K562 (cell line): ENCODE measurements at regions not wholly inside any gene's neighbourhood (a gene's known extent, or its start where the extent isn't known, plus 50 kb on each side); places are given as distances from the start of the nearest gene placed in this dataset.

Experiments used
- BACH1 ChIP-seq: fragments of 200-800 bp; sonication (Bioruptor generic); IDR thresholded peaks from 2 replicates; pipeline ENCODE4 v1.6.1; 2016; ENCODE audit warnings: missing genetic modification characterization, missing compliant biosample characterization
- BCLAF1 ChIP-seq, 2 experiments: fragments of 450-650 bp in 1 of 2; IDR thresholded peaks; 2 replicates each; pipeline ENCODE4 v1.6.1; 2011 to 2017; ENCODE audit warnings: low read depth in 2 of 2, antibody characterized with exemption in 1 of 2, borderline replicate concordance in 1 of 2, low read length in 1 of 2, mild to moderate bottlenecking in 1 of 2, mixed read lengths in 1 of 2; ENCODE audit not compliant: control insufficient read depth in 1 of 2
- CHD1 ChIP-seq: fragments of 200-600 bp; sonication (generic); IDR thresholded peaks from one replicate; pipeline ENCODE4 v1.6.1; 2012; ENCODE audit warnings: mild to moderate bottlenecking, moderate library complexity, low read length, inconsistent platforms
- CXXC5 ChIP-seq: fragments of 250-450 bp; sonication (Bioruptor Pico); IDR thresholded peaks from 2 replicates; pipeline ENCODE4 v1.8.0; 2022; ENCODE audit warnings: inconsistent platforms, mild to moderate bottlenecking, moderate library complexity
- ELF2 ChIP-seq: fragments of 250-450 bp; sonication (Bioruptor Pico); IDR thresholded peaks from 2 replicates; pipeline ENCODE4 v1.5.0; 2021; ENCODE audit warnings: mild to moderate bottlenecking
- ETV1 ChIP-seq: fragments of 450-650 bp; conservative IDR thresholded peaks from 2 replicates; pipeline ENCODE4 v1.6.1; 2016; ENCODE audit warnings: missing genetic modification characterization, control low read depth, low read depth, missing compliant biosample characterization
- GTF2A2 ChIP-seq: IDR thresholded peaks from 2 replicates; pipeline ENCODE4 v1.6.1; 2016; ENCODE audit warnings: mild to moderate bottlenecking, missing genetic modification characterization, missing compliant biosample characterization
- HDAC8 ChIP-seq: fragments of 450-650 bp; IDR thresholded peaks from 2 replicates; pipeline ENCODE4 v1.6.1; 2016; ENCODE audit warnings: mild to moderate bottlenecking, missing genetic modification characterization, moderate library complexity, missing compliant biosample characterization
- HOXB6 ChIP-seq: fragments of 250-450 bp; sonication (Bioruptor Pico); IDR thresholded peaks from 2 replicates; pipeline ENCODE4 v1.5.1; 2022; ENCODE audit warnings: mild to moderate bottlenecking, borderline replicate concordance
- JUND ChIP-seq, 2 experiments: IDR thresholded peaks; 2 replicates in 1 of 2; 3 replicates in 1 of 2; pipeline ENCODE4 v1.6.1; 2011; ENCODE audit warnings: borderline replicate concordance in 2 of 2, low read depth in 2 of 2, low read length in 2 of 2, improper control_type of control experiment in 1 of 2, missing biosample characterization in 1 of 2, missing genetic modification characterization in 1 of 2, missing genetic modification reagents in 1 of 2
- MTA2 ChIP-seq: fragments of 450-650 bp; IDR thresholded peaks from 2 replicates; pipeline ENCODE4 v1.6.1; 2016; ENCODE audit warnings: low read depth
- NELFE ChIP-seq: IDR thresholded peaks from 2 replicates; pipeline ENCODE4 v1.6.1; 2011; ENCODE audit warnings: mild to moderate bottlenecking; ENCODE audit not compliant: insufficient read depth, insufficient read length
- NFIC ChIP-seq: fragments of 450-650 bp; IDR thresholded peaks from 2 replicates; pipeline ENCODE4 v1.6.1; 2017; ENCODE audit warnings: mild to moderate bottlenecking, inconsistent platforms
- TFAP4 ChIP-seq: sonication (generic); formaldehyde crosslinking; IDR thresholded peaks from 2 replicates; pipeline ENCODE4 v1.8.0; 2022; ENCODE audit warnings: missing genetic modification reagents, mild to moderate bottlenecking, moderate library complexity, borderline replicate concordance
- ZKSCAN1 ChIP-seq: fragments of 150-350 bp; IDR thresholded peaks from 2 replicates; pipeline ENCODE4 v1.6.1; 2016; ENCODE audit warnings: low read depth, low read length
- ZNF445 ChIP-seq: fragments of 250-450 bp; sonication (Bioruptor Pico); IDR thresholded peaks from 2 replicates; pipeline ENCODE4 v1.4.0; 2020; ENCODE audit warnings: low read depth, mild to moderate bottlenecking, moderate library complexity
- ZNF551 ChIP-seq: fragments of 250-450 bp; sonication (Bioruptor Pico); IDR thresholded peaks from 2 replicates; pipeline ENCODE4 v1.5.0; 2021; ENCODE audit warnings: mild to moderate bottlenecking, moderate library complexity
- ZNF707 ChIP-seq: fragments of 250-450 bp; sonication (Bioruptor Pico); conservative IDR thresholded peaks from 2 replicates; pipeline ENCODE4 v1.8.0; 2022; ENCODE audit warnings: inconsistent platforms, mild to moderate bottlenecking, moderate library complexity
- ZNF766 ChIP-seq: fragments of 200-800 bp; sonication (Bioruptor generic); conservative IDR thresholded peaks from 2 replicates; pipeline ENCODE4 v1.6.1; 2016; ENCODE audit warnings: missing genetic modification characterization, missing compliant biosample characterization
- TF ChIP-seq, protein P1 (sequence below): sonication (generic); formaldehyde crosslinking; IDR thresholded peaks from 2 replicates; pipeline ENCODE4 v1.8.0; 2022; ENCODE audit warnings: mild to moderate bottlenecking, missing genetic modification reagents
- TF ChIP-seq, protein P2 (sequence below): sonication (generic); formaldehyde crosslinking; IDR thresholded peaks from 2 replicates; pipeline ENCODE4 v1.8.1; 2023; ENCODE audit warnings: mild to moderate bottlenecking, missing genetic modification reagents, moderate library complexity

DNA sequence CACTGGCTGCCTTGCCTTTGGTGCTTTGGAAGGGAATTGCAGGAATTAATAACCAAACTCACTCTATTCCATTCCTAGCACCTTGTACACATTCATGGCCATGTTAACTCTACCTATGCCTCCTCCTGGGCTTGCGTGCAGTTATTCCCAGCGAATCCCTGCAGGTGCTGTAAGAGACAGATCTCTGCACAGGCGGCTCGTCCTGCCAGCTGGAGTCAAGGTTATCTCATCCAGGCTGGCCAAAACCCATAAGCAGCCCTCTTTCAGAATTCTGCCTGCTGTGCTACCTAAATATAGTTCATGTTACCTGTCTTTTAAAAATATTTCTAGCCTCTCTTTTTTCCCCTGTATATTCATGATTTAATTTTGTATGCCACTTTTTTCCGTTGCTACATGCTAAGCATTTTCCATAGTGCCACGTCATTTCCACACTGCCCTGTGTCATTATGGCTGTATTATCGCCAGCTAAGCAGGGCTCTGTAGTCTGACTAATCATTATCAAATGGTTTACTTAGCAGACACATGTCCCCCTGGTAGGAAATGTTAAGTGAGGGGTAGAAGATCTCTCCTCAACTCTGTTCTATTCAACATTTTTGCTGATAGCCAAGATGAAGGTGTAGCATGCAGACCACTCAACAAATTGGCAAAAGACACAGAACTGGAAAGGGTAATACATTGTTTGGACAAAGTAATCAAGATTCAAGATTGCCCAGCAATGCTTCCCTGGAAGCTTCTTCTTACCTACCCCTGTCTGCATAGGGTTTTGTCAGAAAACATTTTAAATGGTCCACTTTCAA lies 79.7 kb upstream of the TAF1B start (continued):
- peak; percentile 72; the same call in 1 of the 2 replicates for TF ChIP-seq JUND (IDR thresholded peaks at IDR 0.05; ENCODE audit: borderline replicate concordance, low read depth, low read length)
- peak; percentile 63; the same call in 2 of the 3 replicates for TF ChIP-seq JUND (tag; IDR thresholded peaks at IDR 0.05; ENCODE audit: borderline replicate concordance, low read depth, low read length)
- peak; percentile 45; the same call in 1 of the 2 replicates for TF ChIP-seq TFAP4 (CRISPR knock-in tag)
- TF ChIP-seq BCLAF1 (IDR thresholded peaks at IDR 0.05; ENCODE audit: borderline replicate concordance in 1 of 2, control insufficient read depth in 1 of 2, low read depth in 2 of 2, low read length in 1 of 2) = no peak
- TF ChIP-seq, protein P1, sequence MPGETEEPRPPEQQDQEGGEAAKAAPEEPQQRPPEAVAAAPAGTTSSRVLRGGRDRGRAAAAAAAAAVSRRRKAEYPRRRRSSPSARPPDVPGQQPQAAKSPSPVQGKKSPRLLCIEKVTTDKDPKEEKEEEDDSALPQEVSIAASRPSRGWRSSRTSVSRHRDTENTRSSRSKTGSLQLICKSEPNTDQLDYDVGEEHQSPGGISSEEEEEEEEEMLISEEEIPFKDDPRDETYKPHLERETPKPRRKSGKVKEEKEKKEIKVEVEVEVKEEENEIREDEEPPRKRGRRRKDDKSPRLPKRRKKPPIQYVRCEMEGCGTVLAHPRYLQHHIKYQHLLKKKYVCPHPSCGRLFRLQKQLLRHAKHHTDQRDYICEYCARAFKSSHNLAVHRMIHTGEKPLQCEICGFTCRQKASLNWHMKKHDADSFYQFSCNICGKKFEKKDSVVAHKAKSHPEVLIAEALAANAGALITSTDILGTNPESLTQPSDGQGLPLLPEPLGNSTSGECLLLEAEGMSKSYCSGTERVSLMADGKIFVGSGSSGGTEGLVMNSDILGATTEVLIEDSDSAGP (CRISPR knock-in tag) = no peak
- no peak for TF ChIP-seq MTA2
- no peak for TF ChIP-seq HOXB6
- TF ChIP-seq, protein P2, sequence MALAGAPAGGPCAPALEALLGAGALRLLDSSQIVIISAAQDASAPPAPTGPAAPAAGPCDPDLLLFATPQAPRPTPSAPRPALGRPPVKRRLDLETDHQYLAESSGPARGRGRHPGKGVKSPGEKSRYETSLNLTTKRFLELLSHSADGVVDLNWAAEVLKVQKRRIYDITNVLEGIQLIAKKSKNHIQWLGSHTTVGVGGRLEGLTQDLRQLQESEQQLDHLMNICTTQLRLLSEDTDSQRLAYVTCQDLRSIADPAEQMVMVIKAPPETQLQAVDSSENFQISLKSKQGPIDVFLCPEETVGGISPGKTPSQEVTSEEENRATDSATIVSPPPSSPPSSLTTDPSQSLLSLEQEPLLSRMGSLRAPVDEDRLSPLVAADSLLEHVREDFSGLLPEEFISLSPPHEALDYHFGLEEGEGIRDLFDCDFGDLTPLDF (CRISPR knock-in tag) = no peak
- TF ChIP-seq CHD1 = no peak
- TF ChIP-seq ELF2 (CRISPR knock-in tag) = no peak
- no peak for TF ChIP-seq HDAC8 (tag)
- no peak; the same call in 1 of the 2 replicates for TF ChIP-seq BACH1 (tag)
- TF ChIP-seq CXXC5 = no peak
- TF ChIP-seq GTF2A2 (tag) = no peak
- no peak for TF ChIP-seq ZNF445 (CRISPR knock-in tag)
- TF ChIP-seq ZNF766 = no peak
- TF ChIP-seq ZKSCAN1 = peak; percentile 59; the same call in 1 of the 2 replicates
- TF ChIP-seq ZNF707 (CRISPR knock-in tag) = no peak
- TF ChIP-seq NELFE = no peak
- no peak for TF ChIP-seq ZNF551 (CRISPR knock-in tag)
- 0 out of 2 replicates have a peak, but pooled peaks have one; percentile 27 for TF ChIP-seq NFIC
- no peak for TF ChIP-seq ETV1 (tag)
